PC-9 (cell line): ENCODE measurements at regions not wholly inside any gene's neighbourhood (a gene's known extent, or its start where the extent isn't known, plus 50 kb on each side); places are given as distances from the start of the nearest gene placed in this dataset.

Experiments
- BruUV-seq: library from RNA; stranded (reverse); fragments of 400-500 nt; replicated peaks from 2 replicates; lab custom pipeline; 2021; lab: Mats Ljungman, UMichigan
- CTCF ChIA-PET: fragments of 300-600 bp; sonication (Branson Sonifier 250); formaldehyde crosslinking; loops from one replicate; lab custom pipeline; 2022; ENCODE audit warnings: antibody characterized with exemption; lab: Charles Lee
- POLR2A ChIA-PET: fragments of 300-600 bp; sonication (Branson Sonifier 250); formaldehyde crosslinking; loops from one replicate; lab custom pipeline; 2022; ENCODE audit warnings: antibody characterized with exemption; ENCODE audit not compliant: unreplicated experiment; lab: Charles Lee
- DNase-seq, 2 experiments: peaks; one replicate each; pipeline versions ENCODE4 v3.0.0 to v3.0.0-alpha.2; 2015 to 2022; ENCODE audit warnings: mixed read lengths in 1 of 2
- H2AFZ ChIP-seq: fragments of 200-600 bp; sonication (generic); 2 replicates; pipeline ENCODE4 v1.8.1; 2017; ENCODE audit warnings: antibody characterized with exemption
- H3F3A ChIP-seq: fragments of 200-600 bp; sonication (generic); 2 replicates; pipeline ENCODE4 v1.8.1; 2017; ENCODE audit warnings: antibody characterized with exemption, mild to moderate bottlenecking, low read depth; ENCODE audit not compliant: insufficient read depth
- H3K27ac ChIP-seq: fragments of 200-600 bp; sonication (generic); 2 replicates; pipeline ENCODE4 v1.6.1; 2016; ENCODE audit warnings: mixed run types
- H3K27me3 ChIP-seq: fragments of 200-600 bp; sonication (generic); 2 replicates; pipeline ENCODE4 v1.6.1; 2016; ENCODE audit warnings: low read depth, mixed run types; ENCODE audit not compliant: insufficient read depth
- H3K36me3 ChIP-seq: fragments of 200-600 bp; sonication (generic); 2 replicates; pipeline ENCODE4 v1.6.1; 2016; ENCODE audit warnings: low read depth, mixed run types
- H3K4me1 ChIP-seq: fragments of 200-600 bp; sonication (generic); replicated peaks from 2 replicates; pipeline ENCODE4 v1.6.1; 2016; ENCODE audit warnings: mixed run types; ENCODE audit not compliant: insufficient read depth
- H3K4me2 ChIP-seq: fragments of 200-600 bp; sonication (generic); 2 replicates; pipeline ENCODE4 v1.6.1; 2017; ENCODE audit warnings: mixed run types
- H3K4me3 ChIP-seq: fragments of 200-600 bp; sonication (generic); 2 replicates; pipeline ENCODE4 v1.6.1; 2016; ENCODE audit warnings: mixed run types
- H3K79me2 ChIP-seq: fragments of 200-600 bp; sonication (generic); 2 replicates; pipeline ENCODE4 v1.6.1; 2017; ENCODE audit warnings: low read depth, mixed run types
- H3K9me2 ChIP-seq: fragments of 200-600 bp; sonication (generic); 2 replicates; pipeline ENCODE4 v1.8.1; 2017; ENCODE audit warnings: mild to moderate bottlenecking; ENCODE audit not compliant: insufficient read depth
- H3K9me3 ChIP-seq: fragments of 200-600 bp; sonication (generic); 2 replicates; pipeline ENCODE4 v1.8.1; 2016; ENCODE audit warnings: low read depth; ENCODE audit not compliant: insufficient read depth
- H4K20me1 ChIP-seq: fragments of 200-600 bp; sonication (generic); 2 replicates; pipeline ENCODE4 v1.8.1; 2017; ENCODE audit not compliant: insufficient read depth
- EZH2 ChIP-seq: fragments of 200-600 bp; sonication (generic); IDR thresholded peaks from 2 replicates; pipeline ENCODE4 v1.8.0; 2017; ENCODE audit warnings: antibody characterized with exemption, low read depth
- intact Hi-C: fragments of 100-400 bp; cut with micrococcal nuclease; formaldehyde crosslinking; loops from one replicate; pipeline ENCODE4 v1.10.0; 2022; ENCODE audit not compliant: unreplicated experiment
- TF ChIP-seq, protein P1 (sequence below): fragments of 200-600 bp; sonication (generic); conservative IDR thresholded peaks from 2 replicates; pipeline ENCODE4 v1.6.1; 2017; ENCODE audit warnings: mixed run types, antibody characterized with exemption, mild to moderate bottlenecking, moderate library complexity

DNA sequence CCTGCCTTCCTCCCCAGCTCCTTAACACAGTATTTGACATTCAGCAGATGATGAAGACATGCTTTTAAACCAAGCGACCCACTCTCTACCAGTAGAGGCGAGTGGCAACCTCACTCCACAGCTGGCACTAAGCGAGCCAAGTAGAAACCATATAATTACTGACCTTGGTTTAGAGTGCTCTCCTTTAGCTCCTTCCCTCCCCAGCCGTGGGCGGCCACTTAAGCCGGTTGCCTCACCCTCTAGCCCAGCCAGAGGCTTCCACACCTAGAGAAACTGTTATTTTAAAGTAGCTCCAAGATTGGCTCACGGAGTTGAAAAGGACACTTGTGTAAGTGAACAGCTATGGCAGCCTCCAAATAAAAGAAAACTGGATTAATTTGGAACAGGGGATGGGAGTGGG, 109.1 kb upstream of the CRHR1 start:
- Histone ChIP-seq H3K4me1 (no peaks in the 10 kb centered on the region), H3K36me3 (no peaks in the 10 kb centered on the region), H3K9me3 (0 out of 2 replicates have a peak, but pooled peaks cover 3% of the 10 kb centered on the region), H3F3A (no peaks in the 10 kb centered on the region), H4K20me1 (no peaks in the 10 kb centered on the region), H3K27me3 (peaks cover 81% of the 10 kb centered on the region), H2AFZ (no peak overlapping the region), H3K4me2 (no peak overlapping the region), H3K9me2 (no peaks in the 10 kb centered on the region), H3K4me3 (no peak overlapping the region), H3K79me2 (no peaks in the 10 kb centered on the region), H3K27ac (no peak overlapping the region)
- CTCF ChIA-PET, result interaction anchor here (0.6 kb wide), 1 partner anchor 993 kb away, joined by 3 read pairs; no protein-coding TSS in a partner anchor
- BruUV-seq, result no TSS peak
- no peak for TF ChIP-seq EZH2
- TF ChIP-seq, protein P1, sequence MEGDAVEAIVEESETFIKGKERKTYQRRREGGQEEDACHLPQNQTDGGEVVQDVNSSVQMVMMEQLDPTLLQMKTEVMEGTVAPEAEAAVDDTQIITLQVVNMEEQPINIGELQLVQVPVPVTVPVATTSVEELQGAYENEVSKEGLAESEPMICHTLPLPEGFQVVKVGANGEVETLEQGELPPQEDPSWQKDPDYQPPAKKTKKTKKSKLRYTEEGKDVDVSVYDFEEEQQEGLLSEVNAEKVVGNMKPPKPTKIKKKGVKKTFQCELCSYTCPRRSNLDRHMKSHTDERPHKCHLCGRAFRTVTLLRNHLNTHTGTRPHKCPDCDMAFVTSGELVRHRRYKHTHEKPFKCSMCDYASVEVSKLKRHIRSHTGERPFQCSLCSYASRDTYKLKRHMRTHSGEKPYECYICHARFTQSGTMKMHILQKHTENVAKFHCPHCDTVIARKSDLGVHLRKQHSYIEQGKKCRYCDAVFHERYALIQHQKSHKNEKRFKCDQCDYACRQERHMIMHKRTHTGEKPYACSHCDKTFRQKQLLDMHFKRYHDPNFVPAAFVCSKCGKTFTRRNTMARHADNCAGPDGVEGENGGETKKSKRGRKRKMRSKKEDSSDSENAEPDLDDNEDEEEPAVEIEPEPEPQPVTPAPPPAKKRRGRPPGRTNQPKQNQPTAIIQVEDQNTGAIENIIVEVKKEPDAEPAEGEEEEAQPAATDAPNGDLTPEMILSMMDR, result no peak
- intact Hi-C loops, result no loop called here
- POLR2A ChIA-PET, result no interaction called here
- no peak for DNase-seq

DNA sequence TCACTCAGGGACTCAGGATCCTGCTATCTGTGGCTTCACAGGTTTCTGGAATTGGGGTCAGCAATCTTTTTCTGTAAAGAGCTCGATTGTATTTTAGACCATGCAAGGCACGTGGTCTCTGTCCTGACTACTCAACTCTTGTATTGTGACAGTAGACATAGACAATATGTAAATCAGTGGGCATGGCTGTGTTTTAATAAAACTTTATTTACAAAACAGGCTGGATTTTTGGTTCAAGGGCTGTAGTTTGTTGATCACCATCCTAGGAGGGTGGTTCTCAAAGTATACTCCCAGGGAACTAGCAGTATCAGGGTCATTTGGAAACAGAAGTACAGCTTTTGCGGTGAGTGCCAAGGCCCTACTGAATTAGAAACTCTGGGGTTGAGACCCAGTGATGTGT, 108.2 kb upstream of the CRHR1 start:
- CTCF ChIA-PET, result no interaction called here

DNA sequence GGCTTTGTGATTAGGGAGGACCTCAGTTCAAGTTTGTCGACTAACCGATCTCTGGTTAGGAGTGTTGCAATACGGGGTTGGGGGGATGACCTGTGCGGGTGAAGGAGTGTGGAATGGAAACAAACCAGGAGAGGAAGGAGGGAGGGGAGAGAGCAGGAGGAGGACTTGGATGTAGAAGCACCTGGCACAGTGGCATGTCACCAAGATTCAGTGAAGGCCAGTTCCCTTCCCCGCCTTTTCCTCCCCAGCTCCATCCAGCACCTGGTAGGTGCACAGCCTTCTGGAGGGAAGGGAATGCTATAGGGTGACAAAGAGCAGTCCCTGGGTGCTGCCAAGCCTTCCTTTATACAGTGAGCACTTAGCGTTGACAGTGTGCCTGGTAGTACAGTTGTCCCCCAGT, 107.4 kb upstream of the CRHR1 start:
- Histone ChIP-seq H3K9me2 (no peaks in the 10 kb centered on the region), H3K9me3 (0 out of 2 replicates have a peak, but pooled peaks cover 3% of the 10 kb centered on the region), H3K4me3 (no peak overlapping the region), H3K36me3 (no peaks in the 10 kb centered on the region), H2AFZ (no peak overlapping the region), H4K20me1 (no peaks in the 10 kb centered on the region), H3K79me2 (no peaks in the 10 kb centered on the region), H3K4me2 (no peak overlapping the region), H3K4me1 (no peaks in the 10 kb centered on the region), H3F3A (no peaks in the 10 kb centered on the region), H3K27ac (no peak overlapping the region), H3K27me3 (peaks cover 80% of the 10 kb centered on the region)
- CTCF ChIA-PET, result no interaction called here
- POLR2A ChIA-PET, result no interaction called here
- BruUV-seq, result no TSS peak
- TF ChIP-seq, protein P1, result no peak
- TF ChIP-seq EZH2, result no peak
- intact Hi-C loops, result no loop called here
- no peak for DNase-seq

More for the DNA sequence above, 108.2 kb upstream of the CRHR1 start:
- no peak overlapping the region for H3K4me3 ChIP-seq
- no peaks in the 10 kb centered on the region for H3K36me3 ChIP-seq
- H3F3A ChIP-seq, result no peaks in the 10 kb centered on the region
- H3K27ac ChIP-seq, result no peak overlapping the region
- no peaks in the 10 kb centered on the region for H3K4me1 ChIP-seq
- no peak for DNase-seq
- no peaks in the 10 kb centered on the region for H3K79me2 ChIP-seq
- no peaks in the 10 kb centered on the region for H4K20me1 ChIP-seq
- H3K4me2 ChIP-seq, result no peak overlapping the region
- POLR2A ChIA-PET, result no interaction called here
- intact Hi-C loops, result no loop called here
- no peaks in the 10 kb centered on the region for H3K9me2 ChIP-seq
- BruUV-seq, result no TSS peak
- no peak overlapping the region for H2AFZ ChIP-seq
- H3K27me3 ChIP-seq, result peaks cover 80% of the 10 kb centered on the region
- TF ChIP-seq EZH2, result no peak
- TF ChIP-seq, protein P1, result no peak
- 0 out of 2 replicates have a peak, but pooled peaks cover 3% of the 10 kb centered on the region for H3K9me3 ChIP-seq
